ENCODE measurements at regions not wholly inside any gene's neighbourhood (a gene's known extent, or its start where the extent isn't known, plus 50 kb on each side); places are given as distances from the start of the nearest gene placed in this dataset.

DNA sequence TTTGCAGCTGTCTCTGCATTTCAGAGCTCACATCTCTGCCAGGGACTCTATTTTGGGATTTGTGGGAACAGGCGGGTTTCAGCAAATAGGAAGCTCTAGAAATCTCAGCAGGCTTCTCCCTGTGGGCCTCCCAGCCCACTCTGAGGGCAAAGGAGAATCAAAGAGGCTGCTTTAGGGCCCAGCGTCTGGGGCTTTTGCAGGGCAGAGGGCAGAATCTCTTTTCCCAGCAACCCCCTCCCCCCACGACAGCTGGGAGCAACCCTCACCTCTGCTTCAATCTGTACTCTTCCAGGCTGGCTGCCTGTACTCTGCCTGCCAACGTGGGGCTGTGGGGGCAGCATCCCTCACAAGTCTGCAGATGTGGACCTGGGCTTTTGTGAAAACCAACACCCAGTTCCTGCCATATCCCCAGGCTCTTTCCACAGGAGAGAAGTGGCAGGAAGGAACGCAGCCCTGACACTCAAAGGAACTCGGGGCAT, 529.6 kb upstream of the TBX3 start:
- H2AFZ ChIP-seq (ENCODE audit: low read length), result peak overlapping the region; percentile 94
- no peak overlapping the region for H3K56ac ChIP-seq (replicated peaks; ENCODE audit: insufficient read length, low read depth, low read length)
- H3K4me2 ChIP-seq (ENCODE audit: insufficient read depth in 1 of 2, low read depth in 2 of 2, low read length in 2 of 2), result peak overlapping the region in 1 of 2 experiments; percentile 27; a peak in 1 of 4 replicates
- no peak overlapping the region for H4K8ac ChIP-seq (ENCODE audit: extremely low read depth, insufficient read depth, low read length)
- no peak overlapping the region for H2BK12ac ChIP-seq (ENCODE audit: low read depth, low read length)
- no peaks in the 10 kb centered on the region for H3K36me3 ChIP-seq (ENCODE audit: control insufficient read depth in 2 of 4, insufficient read depth in 4 of 4, low read length in 3 of 4)
- FAIRE-seq (no peak), DNase-seq (ENCODE audit: low read depth in 1 of 2, low spot score in 2 of 2) (no peak)
- no peak overlapping the region for H2BK120ac ChIP-seq (replicated peaks; ENCODE audit: low read depth, low read length)
- H3K23me2 ChIP-seq (ENCODE audit: low read depth, low read length), result no peaks in the 10 kb centered on the region
- CTCF ChIA-PET (ENCODE audit: partially characterized antibody), result interaction anchor here (0.7 to 1.3 kb wide), 2 partner anchors 8 to 13 kb away, joined by 3 to 7 read pairs; no protein-coding TSS in a partner anchor
- no peaks in the 10 kb centered on the region for H4K20me1 ChIP-seq (replicated peaks in 1 of 2; ENCODE audit: control insufficient read depth in 1 of 2, insufficient read depth in 2 of 2, low read length in 2 of 2)
- no peak overlapping the region for H4K91ac ChIP-seq (replicated peaks; ENCODE audit: insufficient read length, low read length)
- H2AK5ac ChIP-seq (ENCODE audit: low read depth, low read length), result no peak overlapping the region
- H2BK5ac ChIP-seq (ENCODE audit: low read depth, low read length), result no peak overlapping the region
- H3K14ac ChIP-seq (ENCODE audit: insufficient read length), result no peak overlapping the region
- peaks cover 0 to 8% (median 3%) of the 10 kb centered on the region in 4 experiments; a peak in 5 of 7 replicates for H3K4me1 ChIP-seq (replicated peaks in 1 of 4; ENCODE audit: control insufficient read depth in 3 of 4, insufficient read depth in 4 of 4, low read length in 3 of 4)
- no peak overlapping the region for H3K4me3 ChIP-seq (ENCODE audit: extremely low read depth in 1 of 4, insufficient read depth in 2 of 4, low read depth in 3 of 4, low read length in 4 of 4)
- no peak overlapping the region for H3K23ac ChIP-seq (ENCODE audit: insufficient read length)
- POLR2A ChIA-PET (ENCODE audit: partially characterized antibody), result no interaction called here
- no peak overlapping the region for H2BK20ac ChIP-seq (ENCODE audit: low read length)
- no peaks in the 10 kb centered on the region; a peak in 1 of 4 replicates for H3K9me3 ChIP-seq (ENCODE audit: insufficient read depth in 2 of 2, low read depth in 1 of 2, low read length in 1 of 2)
- H3K27me3 ChIP-seq (replicated peaks in 1 of 4; ENCODE audit: control insufficient read depth in 3 of 4, extremely low read depth in 1 of 4, insufficient read depth in 3 of 4, low read length in 3 of 4), result no peaks in the 10 kb centered on the region
- 53% methylated on average over 6 of the region's 6 CpGs; no CpG with 5 or more reads in 1 of the 2 experiments for WGBS, 2 experiments (ENCODE audit: extremely low coverage in 1 of 2, insufficient coverage in 1 of 2, insufficient read length in 1 of 2, insufficient replicate concordance in 2 of 2, low coverage in 1 of 2, low lambda C conversion rate in 2 of 2, missing lambda C conversion rate in 1 of 2)
- H3K79me1 ChIP-seq (ENCODE audit: low read depth, low read length), result no peaks in the 10 kb centered on the region; the same call in 1 of the 2 replicates
- no peaks in the 10 kb centered on the region for H3K79me2 ChIP-seq (ENCODE audit: control insufficient read depth in 1 of 2, insufficient read depth in 2 of 2, low read length in 2 of 2)
- no peak overlapping the region for H4K5ac ChIP-seq (ENCODE audit: insufficient read length, low read depth, low read length)
- H3K27ac ChIP-seq (ENCODE audit: low read depth, low read length), result no peak overlapping the region
- H3K4ac ChIP-seq (replicated peaks; ENCODE audit: insufficient read length, low read depth, low read length), result peak overlapping the region; percentile 69
- peak overlapping the region; percentile 75; the same call in 1 of the 2 replicates for H2BK15ac ChIP-seq (ENCODE audit: low read length)
- TF ChIP-seq ASH2L (IDR thresholded peaks at IDR 0.05; ENCODE audit: low read length) (peak; percentile 27), SIX5 (IDR thresholded peaks at IDR 0.05; ENCODE audit: low read depth, low read length) (no peak)
- H3K18ac ChIP-seq (ENCODE audit: extremely low read depth, low read length), result no peak overlapping the region
- no peak overlapping the region; a peak in 1 of 7 replicates for H3K9ac ChIP-seq (replicated peaks in 1 of 4; ENCODE audit: extremely low read depth in 1 of 4, low read depth in 3 of 4, low read length in 3 of 4)

Measured in H1 (cell line).